IMR-90 (cell line): ENCODE measurements at regions not wholly inside any gene's neighbourhood (a gene's known extent, or its start where the extent isn't known, plus 50 kb on each side); places are given as distances from the start of the nearest gene placed in this dataset.

Source experiments
- ATAC-seq: fragments of 200-7000 bp; cut with Tn5 transposase; 2 replicates; pipeline ENCODE4 v1.9.1; 2020; ENCODE audit warnings: low read depth, mild to moderate bottlenecking, moderate library complexity
- BruUV-seq: library from RNA; stranded (reverse); fragments of 400-500 nt; replicated peaks from 2 replicates; lab custom pipeline; 2021; lab: Mats Ljungman, UMichigan
- CTCF ChIA-PET: fragments of 300-600 bp; formaldehyde crosslinking; extraction: SDS; loops from one replicate; lab custom pipeline; 2021; ENCODE audit warnings: antibody characterized with exemption; lab: Yijun Ruan, JAX
- POLR2A ChIA-PET: fragments of 300-600 bp; sonication (Branson Sonifier 250); formaldehyde crosslinking; loops from one replicate; lab custom pipeline; 2022; ENCODE audit warnings: antibody characterized with exemption; ENCODE audit not compliant: unreplicated experiment; lab: Charles Lee
- DNase-seq: peaks from one replicate; pipeline ENCODE4 v3.0.0; 2013
- H2AFZ ChIP-seq: replicated peaks from 2 replicates; pipeline ENCODE3; 2013; ENCODE audit warnings: low read length, mild to moderate bottlenecking; ENCODE audit not compliant: poor library complexity
- H2AK5ac ChIP-seq: 2 replicates; pipeline ENCODE4 v1.6.1; 2013; ENCODE audit warnings: low read depth, low read length, inconsistent platforms
- H2AK9ac ChIP-seq: replicated peaks from 2 replicates; pipeline ENCODE3; 2013; ENCODE audit warnings: mild to moderate bottlenecking, low read depth, low read length, moderate library complexity; ENCODE audit not compliant: poor library complexity
- H2BK120ac ChIP-seq: 2 replicates; pipeline ENCODE4 v1.6.1; 2013; ENCODE audit warnings: low read depth, low read length, inconsistent platforms
- H2BK15ac ChIP-seq: 3 replicates; pipeline ENCODE4 v1.6.1; 2013; ENCODE audit warnings: low read depth, low read length, inconsistent platforms
- H2BK20ac ChIP-seq: 2 replicates; pipeline ENCODE4 v1.6.1; 2013; ENCODE audit warnings: low read depth, mild to moderate bottlenecking, inconsistent platforms, low read length, moderate library complexity
- H2BK5ac ChIP-seq: 2 replicates; pipeline ENCODE4 v1.6.1; 2013; ENCODE audit warnings: mild to moderate bottlenecking, low read depth, low read length, inconsistent platforms; ENCODE audit not compliant: poor library complexity, severe bottlenecking
- H3K14ac ChIP-seq: replicated peaks from 2 replicates; pipeline ENCODE4 v1.6.1; 2013; ENCODE audit warnings: low read depth, low read length, inconsistent platforms
- H3K18ac ChIP-seq: 2 replicates; pipeline ENCODE4 v1.6.1; 2013; ENCODE audit warnings: low read depth, low read length, control low read depth
- H3K23ac ChIP-seq: 2 replicates; pipeline ENCODE4 v1.6.1; 2013; ENCODE audit warnings: low read depth, low read length, inconsistent platforms
- H3K27ac ChIP-seq: 2 replicates; pipeline ENCODE4 v1.5.1; 2013; ENCODE audit warnings: mild to moderate bottlenecking, control low read depth, low read length; ENCODE audit not compliant: insufficient read depth
- H3K27me3 ChIP-seq: 2 replicates; pipeline ENCODE4 v1.6.1; 2013; ENCODE audit warnings: low read length; ENCODE audit not compliant: control insufficient read depth, insufficient read depth
- H3K36me3 ChIP-seq: 2 replicates; pipeline ENCODE4 v1.6.1; 2013; ENCODE audit warnings: low read length, mixed read lengths; ENCODE audit not compliant: control insufficient read depth, insufficient read depth
- H3K4ac ChIP-seq: 2 replicates; pipeline ENCODE4 v1.6.1; 2013; ENCODE audit warnings: low read depth, low read length, inconsistent platforms
- H3K4me1 ChIP-seq: 2 replicates; pipeline ENCODE4 v1.6.1; 2013; ENCODE audit warnings: low read length, mixed read lengths; ENCODE audit not compliant: control insufficient read depth, insufficient read depth
- H3K4me2 ChIP-seq: 2 replicates; pipeline ENCODE4 v1.6.1; 2013; ENCODE audit warnings: low read depth, mild to moderate bottlenecking, control low read depth, low read length, moderate library complexity
- H3K4me3 ChIP-seq: 2 replicates; pipeline ENCODE4 v1.5.1; 2013; ENCODE audit warnings: low read depth, mild to moderate bottlenecking, control low read depth, low read length, moderate library complexity; ENCODE audit not compliant: insufficient read depth
- H3K56ac ChIP-seq: 2 replicates; pipeline ENCODE4 v1.6.1; 2013; ENCODE audit warnings: low read length, inconsistent platforms; ENCODE audit not compliant: insufficient read depth; ENCODE audit errors: extremely low read depth
- H3K79me1 ChIP-seq, 2 experiments: 2 replicates each; pipeline ENCODE4 v1.6.1; 2013; ENCODE audit warnings: low read length in 2 of 2, inconsistent platforms in 1 of 2, low read depth in 1 of 2
- H3K9ac ChIP-seq: 2 replicates; pipeline ENCODE4 v1.6.1; 2013; ENCODE audit warnings: low read depth, low read length, control low read depth
- H3K9me1 ChIP-seq: 2 replicates; pipeline ENCODE4 v1.6.1; 2013; ENCODE audit warnings: low read length, inconsistent platforms; ENCODE audit not compliant: insufficient read depth
- H3K9me3 ChIP-seq: 2 replicates; pipeline ENCODE4 v1.6.1; 2013; ENCODE audit warnings: low read length; ENCODE audit not compliant: control insufficient read depth, insufficient read depth
- H4K20me1 ChIP-seq: 2 replicates; pipeline ENCODE4 v1.6.1; 2013; ENCODE audit warnings: low read length, inconsistent platforms; ENCODE audit not compliant: insufficient read depth
- H4K5ac ChIP-seq: 2 replicates; pipeline ENCODE4 v1.6.1; 2013; ENCODE audit warnings: mild to moderate bottlenecking, low read depth, low read length, control low read depth
- H4K8ac ChIP-seq, 2 experiments: 2 replicates each; pipeline ENCODE4 v1.6.1; 2013; ENCODE audit warnings: low read depth in 2 of 2, low read length in 2 of 2, control low read depth in 1 of 2, inconsistent platforms in 1 of 2
- H4K91ac ChIP-seq: 2 replicates; pipeline ENCODE4 v1.6.1; 2013; ENCODE audit warnings: low read depth, low read length, inconsistent platforms; ENCODE audit not compliant: insufficient read depth
- BHLHE40 ChIP-seq: fragments of 150-350 bp; IDR thresholded peaks from 2 replicates; pipeline ENCODE4 v1.6.1; 2016; ENCODE audit warnings: mild to moderate bottlenecking, low read depth, low read length
- CEBPB ChIP-seq: IDR thresholded peaks from 2 replicates; pipeline ENCODE4 v1.6.1; 2012; ENCODE audit warnings: low read depth, low read length, improper control_type of control experiment
- CHD1 ChIP-seq: IDR thresholded peaks from 2 replicates; pipeline ENCODE4 v1.6.1; 2012; ENCODE audit warnings: low read depth, low read length, improper control_type of control experiment
- ELK1 ChIP-seq: fragments of 150-350 bp; IDR thresholded peaks from 2 replicates; pipeline ENCODE4 v1.6.1; 2016; ENCODE audit warnings: low read depth, mild to moderate bottlenecking, low read length, moderate library complexity, borderline replicate concordance
- FOS ChIP-seq: fragments of 150-350 bp; IDR thresholded peaks from 2 replicates; pipeline ENCODE4 v1.6.1; 2016; ENCODE audit warnings: low read depth, low read length
- MAFK ChIP-seq: IDR thresholded peaks from 2 replicates; pipeline ENCODE4 v1.6.1; 2012; ENCODE audit warnings: low read depth, low read length, improper control_type of control experiment
- MXI1 ChIP-seq: IDR thresholded peaks from 2 replicates; pipeline ENCODE4 v1.6.1; 2012; ENCODE audit warnings: low read depth, mild to moderate bottlenecking, low read length, moderate library complexity, borderline replicate concordance
- NFE2L2 ChIP-seq: fragments of 150-350 bp; IDR thresholded peaks from 2 replicates; pipeline ENCODE4 v1.6.1; 2016; ENCODE audit warnings: low read depth, mild to moderate bottlenecking, low read length
- POLR2A ChIP-seq: IDR thresholded peaks from 2 replicates; pipeline ENCODE4 v1.6.1; 2012; ENCODE audit warnings: mild to moderate bottlenecking, low read depth, low read length
- RCOR1 ChIP-seq: IDR thresholded peaks from 2 replicates; pipeline ENCODE4 v1.6.1; 2012; ENCODE audit warnings: mild to moderate bottlenecking, low read length, improper control_type of control experiment; ENCODE audit not compliant: insufficient replicate concordance
- SMC3 ChIP-seq: fragments of 150-350 bp; IDR thresholded peaks from 2 replicates; pipeline ENCODE4 v1.6.1; 2016; ENCODE audit warnings: low read depth, mild to moderate bottlenecking, antibody characterized with exemption, low read length, moderate library complexity
- WGBS, 2 experiments: methylation state at CpG; one replicate each; pipeline versions ENCODE4 v1.1.5 to v1.1.7; 2013; ENCODE audit warnings: missing lambda C conversion rate in 2 of 2; ENCODE audit not compliant: insufficient read length in 1 of 2; ENCODE audit errors: extremely low coverage in 2 of 2; 5-methylcytosine and 5-hydroxymethylcytosine counted together
- dilution Hi-C: fragments of 300-500 bp; cut with HindIII; formaldehyde crosslinking; loops from one replicate; pipeline ENCODE4 v1.14.3; 2018; ENCODE audit warnings: low sequenced_read_pairs; ENCODE audit not compliant: unreplicated experiment
- in situ Hi-C: fragments of 300-500 bp; cut with MboI; formaldehyde crosslinking; loops from 3 replicates; pipeline ENCODE4 v1.14.3; 2019; ENCODE audit warnings: low sequenced_read_pairs, inconsistent platforms, mixed read lengths
- intact Hi-C: fragments of 100-400 bp; cut with micrococcal nuclease; formaldehyde crosslinking; loops from 2 replicates; pipeline ENCODE4 v1.10.0; 2022

GRCh38 chr1:56374026-56374974 is 205.1 kb downstream of the PLPP3 start:
- Histone ChIP-seq H2BK120ac (no peak overlapping the region; the same call in 1 of the 2 replicates), H4K91ac (no peak overlapping the region), H4K8ac (no peak overlapping the region), H2BK15ac (0 out of 3 replicates have a peak overlapping the region, but pooled peaks have one; percentile 12), H4K5ac (no peak overlapping the region), H3K9me3 (no peaks in the 10 kb centered on the region), H3K56ac (no peak overlapping the region), H3K27ac (peak overlapping the region; percentile 8; the same call in 1 of the 2 replicates), H3K23ac (peak overlapping the region; percentile 43; the same call in 1 of the 2 replicates), H2BK5ac (no peak overlapping the region), H4K20me1 (no peaks in the 10 kb centered on the region), H3K18ac (no peak overlapping the region; the same call in 1 of the 2 replicates), H3K9me1 (peaks cover 6% of the 10 kb centered on the region), H2AK5ac (0 out of 2 replicates have a peak overlapping the region, but pooled peaks have one; percentile 12), H3K4me2 (no peak overlapping the region; the same call in 1 of the 2 replicates), H2AFZ (no peak overlapping the region), H3K36me3 (no peaks in the 10 kb centered on the region), H2BK20ac (no peak overlapping the region), H3K14ac (no peak overlapping the region; the same call in 1 of the 2 replicates), H3K4ac (peak overlapping the region; percentile 37; the same call in 1 of the 2 replicates), H2AK9ac (no peak overlapping the region), H3K4me1 (peaks cover 16% of the 10 kb centered on the region), H3K27me3 (peaks cover 2% of the 10 kb centered on the region; the same call in 1 of the 2 replicates), H3K9ac (no peak overlapping the region), H3K79me1 (no peaks in the 10 kb centered on the region), H3K4me3 (no peak overlapping the region)
- DNase-seq (peak; percentile 45), ATAC-seq (peak; percentile 76)
- intact Hi-C loops (no loop called here), in situ Hi-C loops (no loop called here), dilution Hi-C loops (no loop called here)
- TF ChIP-seq ELK1 (no peak), CHD1 (no peak), RCOR1 (no peak), SMC3 (no peak), POLR2A (no peak), FOS (no peak), NFE2L2 (no peak), BHLHE40 (no peak), MAFK (no peak), CEBPB (no peak), MXI1 (no peak)
- 46% methylated on average over 3 of the region's 14 CpGs; no CpG with 5 or more reads in 1 of the 2 experiments for WGBS, 2 experiments
- POLR2A ChIA-PET: no interaction called here
- CTCF ChIA-PET: no interaction called here
- no TSS peak for BruUV-seq
